H1 (cell line): ENCODE measurements at regions not wholly inside any gene's neighbourhood (a gene's known extent, or its start where the extent isn't known, plus 50 kb on each side); places are given as distances from the start of the nearest gene placed in this dataset.

Source experiments
- CTCF ChIA-PET: fragments of 300-600 bp; sonication (Branson Sonifier 250); formaldehyde crosslinking; loops from one replicate; lab custom pipeline; 2021; ENCODE audit not compliant: partially characterized antibody; lab: Charles Lee
- POLR2A ChIA-PET: fragments of 300-600 bp; sonication (Branson Sonifier 250); formaldehyde crosslinking; loops from one replicate; lab custom pipeline; 2021; ENCODE audit warnings: inconsistent platforms; ENCODE audit not compliant: partially characterized antibody; lab: Charles Lee
- DNase-seq, 2 experiments: peaks; one replicate each; pipeline versions ENCODE4 v3.0.0 to v3.0.0-alpha.2; 2010 to 2022; ENCODE audit warnings: low spot score in 2 of 2, low read depth in 1 of 2, mixed read lengths in 1 of 2
- FAIRE-seq: peaks from 2 replicates; lab custom pipeline; 2011; peaks lifted over from hg19 to GRCh38; lab: Jason Lieb, UNC
- H2AFZ ChIP-seq: 2 replicates; pipeline ENCODE4 v1.8.1; 2012; ENCODE audit warnings: low read length, inconsistent platforms
- H2AK5ac ChIP-seq: 2 replicates; pipeline ENCODE4 v1.6.1; 2013; ENCODE audit warnings: low read depth, low read length
- H2BK120ac ChIP-seq: replicated peaks from 2 replicates; pipeline ENCODE3; 2013; ENCODE audit warnings: low read depth, low read length, inconsistent platforms
- H2BK12ac ChIP-seq: 2 replicates; pipeline ENCODE4 v1.6.1; 2013; ENCODE audit warnings: low read depth, low read length
- H2BK15ac ChIP-seq: 2 replicates; pipeline ENCODE4 v1.6.1; 2013; ENCODE audit warnings: low read length
- H2BK20ac ChIP-seq: 2 replicates; pipeline ENCODE4 v1.6.1; 2013; ENCODE audit warnings: low read length
- H2BK5ac ChIP-seq: 2 replicates; pipeline ENCODE4 v1.6.1; 2013; ENCODE audit warnings: low read depth, low read length
- H3K14ac ChIP-seq: 2 replicates; pipeline ENCODE4 v1.6.1; 2013; ENCODE audit warnings: inconsistent platforms; ENCODE audit not compliant: insufficient read length
- H3K18ac ChIP-seq: 2 replicates; pipeline ENCODE4 v1.6.1; 2013; ENCODE audit warnings: low read length; ENCODE audit errors: extremely low read depth
- H3K23ac ChIP-seq: 2 replicates; pipeline ENCODE4 v1.6.1; 2013; ENCODE audit warnings: inconsistent platforms; ENCODE audit not compliant: insufficient read length
- H3K23me2 ChIP-seq: 2 replicates; pipeline ENCODE4 v1.6.1; 2013; ENCODE audit warnings: low read depth, low read length
- H3K27ac ChIP-seq: 2 replicates; pipeline ENCODE4 v1.6.1; 2011; ENCODE audit warnings: low read depth, low read length, inconsistent platforms
- H3K27me3 ChIP-seq, 4 experiments: replicated peaks in 1 of 4; 1 replicate in 1 of 4; 2 replicates in 3 of 4; pipeline versions ENCODE4 v1.6.1 to v1.8.1; 2011 to 2013; ENCODE audit warnings: low read length in 3 of 4, mild to moderate bottlenecking in 3 of 4, inconsistent platforms in 2 of 4, mixed read lengths in 2 of 4, moderate library complexity in 1 of 4; ENCODE audit not compliant: control insufficient read depth in 3 of 4, insufficient read depth in 3 of 4; ENCODE audit errors: extremely low read depth in 1 of 4
- H3K36me3 ChIP-seq, 4 experiments: 2 replicates each; pipeline versions ENCODE4 v1.6.1 to v1.8.1; 2011 to 2013; ENCODE audit warnings: mild to moderate bottlenecking in 4 of 4, low read length in 3 of 4, moderate library complexity in 2 of 4, control low read depth in 1 of 4, inconsistent platforms in 1 of 4; ENCODE audit not compliant: insufficient read depth in 4 of 4, control insufficient read depth in 2 of 4
- H3K4ac ChIP-seq: replicated peaks from 2 replicates; pipeline ENCODE3; 2013; ENCODE audit warnings: low read length, low read depth, mixed read lengths, inconsistent platforms; ENCODE audit not compliant: insufficient read length
- H3K4me1 ChIP-seq, 4 experiments: replicated peaks in 1 of 4; 1 replicate in 1 of 4; 2 replicates in 3 of 4; pipeline versions ENCODE4 v1.6.1 to v1.8.1; 2011 to 2013; ENCODE audit warnings: low read length in 3 of 4, inconsistent platforms in 2 of 4, mixed read lengths in 1 of 4; ENCODE audit not compliant: insufficient read depth in 4 of 4, control insufficient read depth in 3 of 4
- H3K4me2 ChIP-seq, 2 experiments: 2 replicates each; pipeline versions ENCODE4 v1.6.1 to v1.8.1; 2011 to 2013; ENCODE audit warnings: low read depth in 2 of 2, low read length in 2 of 2, control low read depth in 1 of 2, inconsistent platforms in 1 of 2, mild to moderate bottlenecking in 1 of 2; ENCODE audit not compliant: insufficient read depth in 1 of 2
- H3K4me3 ChIP-seq, 4 experiments: fragments of 200-600, 300-600 bp in 1 of 4; sonication (generic), shearing (Covaris generic), sonication (Bioruptor Twin) in 1 of 4; 2 replicates each; pipeline versions ENCODE4 v1.5.1 to v1.8.1; 2011 to 2016; ENCODE audit warnings: low read length in 4 of 4, low read depth in 3 of 4, control low read depth in 2 of 4, inconsistent platforms in 2 of 4, mild to moderate bottlenecking in 2 of 4, mixed read lengths in 1 of 4, moderate library complexity in 1 of 4; ENCODE audit not compliant: insufficient read depth in 2 of 4; ENCODE audit errors: extremely low read depth in 1 of 4
- H3K56ac ChIP-seq: replicated peaks from 2 replicates; pipeline ENCODE3; 2013; ENCODE audit warnings: low read depth, mild to moderate bottlenecking, mixed read lengths, low read length, inconsistent platforms; ENCODE audit not compliant: insufficient read length
- H3K79me1 ChIP-seq: 2 replicates; pipeline ENCODE4 v1.6.1; 2013; ENCODE audit warnings: low read depth, low read length, control low read depth
- H3K79me2 ChIP-seq, 2 experiments: 2 replicates each; pipeline versions ENCODE4 v1.6.1 to v1.8.1; 2012 to 2013; ENCODE audit warnings: low read length in 2 of 2, mild to moderate bottlenecking in 2 of 2, inconsistent platforms in 1 of 2; ENCODE audit not compliant: insufficient read depth in 2 of 2, control insufficient read depth in 1 of 2
- H3K9ac ChIP-seq, 4 experiments: replicated peaks in 1 of 4; 1 replicate in 1 of 4; 2 replicates in 3 of 4; pipeline versions ENCODE4 v1.6.1 to v1.8.1; 2011 to 2013; ENCODE audit warnings: low read depth in 3 of 4, low read length in 3 of 4, control low read depth in 2 of 4, mild to moderate bottlenecking in 2 of 4, moderate library complexity in 2 of 4, inconsistent platforms in 1 of 4; ENCODE audit errors: extremely low read depth in 1 of 4
- H3K9me3 ChIP-seq, 2 experiments: 2 replicates each; pipeline versions ENCODE4 v1.6.1 to v1.8.1; 2012 to 2013; ENCODE audit warnings: mild to moderate bottlenecking in 2 of 2, moderate library complexity in 2 of 2, control low read depth in 1 of 2, inconsistent platforms in 1 of 2, low read depth in 1 of 2, low read length in 1 of 2, mixed read lengths in 1 of 2; ENCODE audit not compliant: insufficient read depth in 2 of 2
- H4K20me1 ChIP-seq, 2 experiments: replicated peaks in 1 of 2; 2 replicates each; pipeline versions ENCODE3 to v1.8.1; 2011 to 2013; ENCODE audit warnings: inconsistent platforms in 2 of 2, low read length in 2 of 2, mild to moderate bottlenecking in 1 of 2; ENCODE audit not compliant: insufficient read depth in 2 of 2, control insufficient read depth in 1 of 2
- H4K5ac ChIP-seq: 2 replicates; pipeline ENCODE4 v1.6.1; 2013; ENCODE audit warnings: low read length, low read depth, mixed read lengths, inconsistent platforms; ENCODE audit not compliant: insufficient read length
- H4K8ac ChIP-seq: 2 replicates; pipeline ENCODE4 v1.8.0; 2013; ENCODE audit warnings: mild to moderate bottlenecking, moderate library complexity, low read length, inconsistent platforms; ENCODE audit not compliant: insufficient read depth; ENCODE audit errors: extremely low read depth
- H4K91ac ChIP-seq: replicated peaks from 2 replicates; pipeline ENCODE3; 2013; ENCODE audit warnings: low read length, mixed read lengths, inconsistent platforms; ENCODE audit not compliant: insufficient read length
- SIRT6 ChIP-seq: IDR thresholded peaks from one replicate; pipeline ENCODE4 v1.7.1; 2012; ENCODE audit warnings: low read length, inconsistent platforms
- WGBS, 2 experiments: shearing (Covaris generic) in 1 of 2; methylation state at CpG; one replicate each; pipeline versions ENCODE4 v1.1.6 to v1.1.7; 2013 to 2015; ENCODE audit warnings: low lambda C conversion rate in 2 of 2, mixed read lengths in 2 of 2, inconsistent platforms in 1 of 2, low coverage in 1 of 2, missing lambda C conversion rate in 1 of 2; ENCODE audit not compliant: insufficient replicate concordance in 2 of 2, insufficient coverage in 1 of 2, insufficient read length in 1 of 2; ENCODE audit errors: extremely low coverage in 1 of 2, missing lambda C conversion rate in 1 of 2; 5-methylcytosine and 5-hydroxymethylcytosine counted together

- 96% methylated on average over 2 of the region's 2 CpGs; no CpG with 5 or more reads in 1 of the 2 experiments for WGBS, 2 experiments
- H2BK15ac ChIP-seq = no peak overlapping the region
- FAIRE-seq = no peak
These were observed 243.1 kb upstream of the CCDC179 start for GRCh38 chr11:23103416-23103815.

More at GRCh38 chr11:23103416-23103815, 243.1 kb upstream of the CCDC179 start:
- no peaks in the 10 kb centered on the region for H3K36me3 ChIP-seq
- no peaks in the 10 kb centered on the region for H3K4me1 ChIP-seq
- no peak overlapping the region for H2AFZ ChIP-seq
- H4K8ac ChIP-seq = no peak overlapping the region
- DNase-seq = no peak
- H4K20me1 ChIP-seq = no peaks in the 10 kb centered on the region
- H3K4ac ChIP-seq = no peak overlapping the region
- H2AK5ac ChIP-seq = no peak overlapping the region
- no peak overlapping the region for H2BK12ac ChIP-seq
- no peak overlapping the region for H3K4me3 ChIP-seq
- H3K56ac ChIP-seq = no peak overlapping the region
- H3K9ac ChIP-seq = no peak overlapping the region
- TF ChIP-seq SIRT6 = no peak
- H3K27ac ChIP-seq = no peak overlapping the region
- H2BK120ac ChIP-seq = no peak overlapping the region
- H3K79me1 ChIP-seq = no peaks in the 10 kb centered on the region
- no peak overlapping the region for H3K4me2 ChIP-seq
- H2BK20ac ChIP-seq = no peak overlapping the region
- no peak overlapping the region for H3K23ac ChIP-seq
- H3K14ac ChIP-seq = no peak overlapping the region
- no peaks in the 10 kb centered on the region for H3K23me2 ChIP-seq
- CTCF ChIA-PET = interaction anchor here (0.9 to 1.5 kb wide), 3 partner anchors 10 to 228 kb away, joined by 3 to 7 read pairs (median 3); no protein-coding TSS in a partner anchor
- H4K5ac ChIP-seq = no peak overlapping the region
- H2BK5ac ChIP-seq = no peak overlapping the region
- POLR2A ChIA-PET = interaction anchor here (0.6 kb wide), 1 partner anchor 1204 kb away, joined by 3 read pairs; no protein-coding TSS in a partner anchor
- no peaks in the 10 kb centered on the region for H3K9me3 ChIP-seq
- no peak overlapping the region for H3K18ac ChIP-seq
- H4K91ac ChIP-seq = no peak overlapping the region
- H3K79me2 ChIP-seq = no peaks in the 10 kb centered on the region
- no peaks in the 10 kb centered on the region for H3K27me3 ChIP-seq
